Stimulated activated CD8-positive, alpha-beta memory T cell treated with anti-CD3 and anti-CD28 coated beads, Interleukin-15, amount 100 ng/mL, for 48 hours (primary cell): ENCODE measurements at regions not wholly inside any gene's neighbourhood (a gene's known extent, or its start where the extent isn't known, plus 50 kb on each side); places are given as distances from the start of the nearest gene placed in this dataset.

Experiments
- DNase-seq, 2 donors: peaks; one replicate each; pipeline ENCODE4 v3.0.0-alpha.2; 2020; ENCODE audit warnings: low read depth in 2 of 2

DNA sequence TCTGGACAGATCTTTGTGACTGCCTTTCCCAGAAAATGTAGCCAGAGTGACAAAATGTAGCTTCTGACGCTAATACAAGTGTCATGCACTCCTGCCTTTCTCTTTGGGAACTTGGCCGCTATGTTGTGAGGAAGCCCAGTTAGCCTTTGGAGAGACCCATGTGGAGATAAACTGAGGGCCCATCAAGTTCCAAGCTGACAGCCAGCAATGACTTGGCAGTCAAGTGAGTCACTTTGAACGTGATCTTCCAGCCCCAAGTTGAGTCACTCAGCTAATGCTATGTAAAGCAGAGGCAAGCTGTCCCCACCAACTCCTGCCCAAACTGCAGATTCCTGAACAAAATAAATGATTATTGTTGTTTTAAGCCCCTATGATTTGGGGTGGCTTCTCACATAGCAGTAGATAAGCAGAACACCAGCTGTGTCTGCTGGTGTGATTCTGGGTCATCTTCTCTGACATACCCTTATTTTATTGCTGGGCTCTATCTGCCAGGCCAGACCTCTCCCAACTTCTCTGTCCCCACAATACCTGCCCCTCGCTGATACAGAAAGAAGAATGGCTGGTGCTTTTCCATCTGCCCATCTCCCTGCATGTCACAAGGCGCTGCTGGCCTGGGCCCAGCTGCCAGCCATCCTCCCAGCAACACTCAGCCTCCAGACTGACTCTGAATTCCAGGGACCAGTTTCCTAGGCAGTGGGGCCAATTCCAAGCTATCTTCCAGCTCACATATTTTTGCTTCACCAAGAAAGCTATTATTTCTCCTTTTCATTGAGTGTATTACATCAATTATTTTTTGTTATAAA is 274.8 kb downstream of the LRFN2 start:
- no peak for DNase-seq

GRCh38 chr6:40308533-40309306 is 278.4 kb downstream of the LRFN2 start:
- DNase-seq: peak in 1 of 2 donors; percentile 7

GRCh38 chr6:40307712-40308111 is 279.5 kb downstream of the LRFN2 start:
- DNase-seq: no peak

GRCh38 chr6:40302856-40303454 is 284.2 kb downstream of the LRFN2 start:
- DNase-seq: no peak

GRCh38 chr6:40299681-40300080 is 287.5 kb downstream of the LRFN2 start:
- DNase-seq: no peak

GRCh38 chr6:40298207-40298606 is 289.0 kb downstream of the LRFN2 start:
- DNase-seq: no peak

DNA sequence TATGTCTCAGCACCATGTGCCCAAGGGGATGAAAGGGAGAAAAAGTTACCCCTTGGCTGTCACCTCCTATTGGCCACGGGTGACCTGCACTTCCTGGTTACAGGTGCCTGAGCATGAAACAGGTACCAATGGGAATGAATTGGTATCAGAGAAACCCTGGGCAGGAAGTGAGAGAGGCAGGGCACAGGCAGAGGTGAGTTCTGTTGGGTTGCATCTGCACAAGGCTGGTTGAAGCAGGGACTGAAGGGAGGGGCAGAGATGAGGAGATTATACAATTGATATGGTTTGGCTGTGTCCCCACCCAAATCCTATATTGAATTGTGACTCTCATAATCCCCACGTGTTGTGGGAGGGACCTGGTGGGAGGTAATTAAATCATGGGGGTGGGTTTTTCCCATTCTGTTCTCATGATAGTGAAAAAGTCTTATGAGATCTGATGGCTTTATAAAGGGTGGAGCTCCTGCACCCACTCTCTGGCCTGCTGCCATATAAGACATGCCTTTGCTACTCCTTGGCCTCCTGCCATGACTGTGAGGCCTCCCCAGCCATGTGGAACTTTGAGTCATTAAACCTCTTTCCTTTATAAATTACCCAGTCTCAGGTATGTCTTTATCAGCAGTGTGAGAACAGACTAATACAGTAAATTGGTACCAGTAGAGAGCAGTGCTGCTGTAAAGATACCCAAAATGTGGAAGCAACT is 291.8 kb downstream of the LRFN2 start:
- DNase-seq: no peak

- no peak for DNase-seq
Observed at GRCh38 chr6:40293460-40294185, 293.5 kb downstream of the LRFN2 start.

- DNase-seq: no peak
Observed at GRCh38 chr6:40293060-40293459, 294.1 kb downstream of the LRFN2 start.

DNA sequence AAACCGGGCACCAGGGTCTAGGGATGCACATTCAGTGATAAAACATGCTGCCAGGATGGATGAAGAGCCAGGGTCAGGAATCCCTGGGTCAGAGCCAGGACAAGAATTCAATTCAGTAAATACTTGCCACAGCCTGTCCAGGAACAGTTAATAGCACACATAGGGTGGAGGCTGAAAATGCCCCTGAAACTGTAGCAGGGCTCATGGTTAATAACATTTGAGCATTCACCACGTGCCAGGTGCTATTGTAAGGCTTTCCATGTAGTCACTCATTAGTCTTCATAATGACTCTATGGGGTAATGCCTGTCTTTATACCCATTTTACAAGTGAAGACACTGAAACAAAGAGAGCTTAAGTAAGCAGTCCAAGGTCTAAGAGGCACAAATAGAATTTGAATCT is 296.3 kb downstream of the LRFN2 start:
- no peak for DNase-seq

DNA sequence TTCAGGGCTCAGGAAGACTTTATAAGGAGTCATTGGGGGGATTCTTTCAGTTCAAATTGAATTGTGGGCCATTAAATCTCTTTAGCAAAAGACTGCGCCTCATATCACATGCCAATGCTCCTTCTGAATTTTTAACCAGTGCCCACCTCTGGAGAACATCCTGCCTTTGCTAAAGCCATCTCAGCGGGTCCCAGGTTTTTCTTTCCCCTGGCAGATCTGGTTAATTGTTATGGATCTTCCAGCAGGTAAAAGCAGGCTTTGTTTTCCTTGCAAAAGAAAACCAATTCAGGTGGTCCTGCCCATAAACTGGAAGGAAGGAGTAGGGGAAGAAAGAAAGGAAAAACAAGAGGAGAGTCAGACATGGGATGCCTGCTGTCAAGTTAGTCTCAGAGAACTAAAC is 298.2 kb downstream of the LRFN2 start:
- DNase-seq: no peak

DNA sequence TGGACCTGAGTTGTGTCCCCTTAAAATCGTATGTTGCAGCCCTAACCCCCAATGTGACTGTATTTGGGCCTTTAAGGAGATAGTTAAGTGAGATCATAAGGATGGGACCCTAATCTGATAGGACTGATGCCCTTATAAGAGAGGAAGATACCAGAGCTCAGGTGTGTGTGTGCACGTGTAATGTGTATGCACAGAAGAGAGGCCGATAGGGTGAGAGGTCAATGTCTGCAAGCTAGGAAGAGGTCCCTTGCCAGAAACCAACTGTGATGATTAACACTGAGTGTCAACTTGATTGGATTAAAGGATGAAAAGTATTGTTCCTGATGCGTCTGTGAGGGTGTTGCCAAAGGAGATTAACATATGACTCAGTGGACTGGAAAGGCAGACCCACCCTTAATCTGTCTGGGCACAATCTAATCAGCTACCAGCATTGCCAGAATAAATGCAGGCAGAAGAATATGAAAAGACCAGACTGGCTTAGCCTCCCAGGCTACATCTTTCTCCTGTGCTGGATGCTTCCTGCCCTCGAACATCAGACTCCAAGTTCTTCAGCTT is 299.8 kb downstream of the LRFN2 start:
- no peak for DNase-seq

- no peak for DNase-seq
Observed at GRCh38 chr6:40286721-40287120, 300.4 kb downstream of the LRFN2 start.

- DNase-seq: no peak
Observed at GRCh38 chr6:40285996-40286395, 301.2 kb downstream of the LRFN2 start.

DNA sequence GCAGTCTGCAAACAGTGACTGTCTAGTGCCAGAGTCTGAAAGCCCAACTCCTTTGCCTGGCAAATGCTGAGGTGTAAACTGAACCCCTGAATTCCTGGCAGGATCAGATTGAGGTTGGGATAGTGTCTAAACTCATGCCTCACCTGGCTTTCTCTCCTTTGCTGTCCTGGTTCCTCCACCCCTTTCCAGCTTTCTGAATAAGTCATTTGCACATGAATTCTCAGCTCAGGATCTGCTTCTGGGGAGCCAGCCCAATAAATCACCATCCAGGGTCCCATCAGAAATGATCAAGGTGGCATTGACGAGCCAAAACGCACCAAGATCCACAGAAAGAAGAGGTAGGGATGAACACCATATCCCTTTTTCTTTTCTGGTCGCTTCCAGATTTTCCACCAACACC is 301.6 kb downstream of the LRFN2 start:
- DNase-seq: no peak

DNA sequence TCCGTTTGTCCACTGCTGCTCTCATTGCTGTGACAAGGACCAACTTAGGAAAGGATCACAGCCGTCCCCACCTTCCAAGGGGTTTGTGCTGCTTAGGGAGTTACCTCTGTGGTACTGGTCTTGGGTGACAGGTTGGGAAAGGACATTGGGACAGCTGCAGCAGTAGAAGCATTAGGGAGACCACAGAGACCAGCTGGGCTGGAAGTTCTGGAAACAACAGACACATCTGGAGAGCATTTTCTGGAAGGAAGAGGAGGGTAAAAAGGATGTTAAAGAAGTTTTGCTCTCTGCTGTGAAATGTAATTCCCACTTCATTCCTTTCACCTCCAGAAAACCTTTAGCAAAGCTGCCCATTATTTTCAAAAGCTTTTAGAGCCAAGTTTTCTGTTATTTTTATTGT is 304.2 kb downstream of the LRFN2 start:
- no peak for DNase-seq

- no peak for DNase-seq
Observed at GRCh38 chr6:40281402-40281801, 305.8 kb downstream of the LRFN2 start.

DNA sequence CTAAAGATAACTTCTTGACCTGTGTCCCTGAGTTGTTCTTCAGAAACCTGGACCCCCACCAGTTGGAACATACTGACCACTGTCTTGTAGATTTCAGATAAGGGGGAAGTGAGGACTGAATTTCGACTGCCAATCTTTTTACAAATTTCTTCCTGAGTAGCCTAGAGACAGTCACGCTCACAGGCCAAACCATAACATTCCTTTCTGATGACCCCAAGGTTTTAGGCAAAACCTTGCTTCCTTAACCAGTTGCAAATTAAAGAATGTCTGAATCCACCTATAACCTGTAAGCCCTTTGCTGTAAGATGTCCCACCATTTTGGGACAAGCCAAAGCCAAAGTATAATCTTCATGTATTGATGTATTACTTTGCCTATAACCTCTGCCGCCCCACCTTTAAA is 306.9 kb downstream of the LRFN2 start:
- no peak for DNase-seq

DNA sequence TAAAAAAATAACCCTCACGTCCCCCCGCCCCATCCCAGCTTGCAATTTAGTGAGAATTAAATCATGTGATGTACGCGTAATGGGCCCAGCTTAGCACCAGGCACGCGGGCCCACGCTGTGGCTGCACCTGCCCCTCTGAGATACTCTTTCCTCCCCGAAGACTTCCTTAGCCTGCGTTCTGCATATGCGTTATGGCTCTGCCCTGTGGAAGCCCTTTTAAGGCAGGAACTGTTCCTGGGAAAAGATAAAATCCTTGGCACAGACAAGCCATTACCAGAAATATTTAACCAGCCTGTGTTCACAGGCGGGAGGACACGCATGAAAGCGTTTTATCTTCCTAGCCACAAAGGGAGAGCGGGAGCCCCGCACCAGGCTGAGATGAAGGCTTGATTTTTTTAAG is 311.0 kb downstream of the LRFN2 start:
- no peak for DNase-seq

DNA sequence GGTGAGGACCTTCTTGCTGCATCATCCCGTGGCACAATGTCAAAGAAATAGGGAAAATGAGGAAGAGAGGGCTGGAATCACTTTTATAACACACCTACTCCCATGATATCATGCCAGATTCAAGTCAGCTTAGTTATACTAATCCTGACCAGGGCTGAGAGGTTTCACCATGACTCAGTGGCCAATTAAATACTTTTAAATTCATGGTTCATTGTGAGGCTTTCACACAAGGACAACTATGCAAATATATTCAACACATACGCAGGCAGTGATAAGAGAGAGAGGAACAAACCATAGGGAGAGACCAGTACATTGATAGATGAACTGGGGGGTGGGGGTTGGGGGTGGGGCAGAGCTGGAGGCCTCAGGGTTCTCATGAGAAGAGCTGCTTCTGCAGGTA is 313.1 kb downstream of the LRFN2 start:
- no peak for DNase-seq

DNA sequence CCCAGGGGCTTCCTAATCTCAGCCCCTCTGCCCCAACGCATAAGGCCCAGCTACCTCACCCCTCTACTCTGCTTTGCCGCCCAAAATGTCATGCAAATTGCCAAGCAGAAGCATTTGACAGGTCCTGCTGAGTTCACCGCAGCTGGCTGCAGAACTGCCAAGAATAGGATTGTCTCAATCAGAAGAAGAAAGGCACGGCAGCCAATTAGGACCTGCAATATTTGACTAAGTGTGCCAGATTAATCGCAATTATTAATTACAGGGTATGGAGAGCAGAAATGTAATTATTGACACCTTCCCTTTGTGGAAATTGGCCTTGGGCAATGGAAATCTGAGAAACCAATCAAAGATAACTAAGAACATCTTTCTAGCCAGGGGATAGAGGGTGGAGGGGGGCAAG is 318.6 kb downstream of the LRFN2 start:
- DNase-seq: no peak
